ENCODE measurements at regions not wholly inside any gene's neighbourhood (a gene's known extent, or its start where the extent isn't known, plus 50 kb on each side); places are given as distances from the start of the nearest gene placed in this dataset.

DNA sequence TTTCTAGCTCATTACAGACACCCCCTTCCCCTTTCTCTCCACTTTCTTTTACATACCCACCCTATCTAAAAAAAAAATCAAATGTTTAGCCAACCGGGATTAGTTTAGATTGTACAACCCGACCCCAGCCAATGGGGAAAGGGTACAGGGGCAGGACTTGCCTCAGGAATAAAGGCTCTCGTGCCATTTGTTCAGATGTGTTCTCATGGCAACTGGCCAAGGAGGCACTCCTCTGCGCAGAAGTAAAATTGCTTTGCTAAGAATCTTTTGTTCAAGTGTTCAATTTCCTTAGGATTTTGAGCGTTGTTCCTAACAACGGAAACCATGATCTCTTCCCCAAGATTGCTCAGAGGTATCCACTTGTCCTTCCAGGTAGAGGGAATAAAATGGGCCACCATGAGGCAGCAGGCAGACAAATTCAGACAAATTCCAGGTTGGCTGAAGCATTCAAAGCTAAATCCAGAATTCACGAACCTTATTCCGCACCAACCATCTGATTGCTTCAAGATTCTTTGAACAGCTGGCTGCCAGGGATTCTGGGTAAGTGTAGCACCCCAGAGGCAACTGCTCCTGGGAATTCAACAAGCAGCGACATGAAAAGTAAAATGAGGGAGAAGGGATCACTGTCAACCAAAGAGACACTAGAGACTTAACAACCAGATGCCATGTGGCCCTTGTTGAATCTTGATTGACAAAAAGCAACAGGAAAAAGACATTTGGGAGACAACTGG is 431.8 kb downstream of the PREX1 start:
- ATAC-seq: no peak
- intact Hi-C loops (cut with DNase I): no loop called here
- no peak for DNase-seq

DNA sequence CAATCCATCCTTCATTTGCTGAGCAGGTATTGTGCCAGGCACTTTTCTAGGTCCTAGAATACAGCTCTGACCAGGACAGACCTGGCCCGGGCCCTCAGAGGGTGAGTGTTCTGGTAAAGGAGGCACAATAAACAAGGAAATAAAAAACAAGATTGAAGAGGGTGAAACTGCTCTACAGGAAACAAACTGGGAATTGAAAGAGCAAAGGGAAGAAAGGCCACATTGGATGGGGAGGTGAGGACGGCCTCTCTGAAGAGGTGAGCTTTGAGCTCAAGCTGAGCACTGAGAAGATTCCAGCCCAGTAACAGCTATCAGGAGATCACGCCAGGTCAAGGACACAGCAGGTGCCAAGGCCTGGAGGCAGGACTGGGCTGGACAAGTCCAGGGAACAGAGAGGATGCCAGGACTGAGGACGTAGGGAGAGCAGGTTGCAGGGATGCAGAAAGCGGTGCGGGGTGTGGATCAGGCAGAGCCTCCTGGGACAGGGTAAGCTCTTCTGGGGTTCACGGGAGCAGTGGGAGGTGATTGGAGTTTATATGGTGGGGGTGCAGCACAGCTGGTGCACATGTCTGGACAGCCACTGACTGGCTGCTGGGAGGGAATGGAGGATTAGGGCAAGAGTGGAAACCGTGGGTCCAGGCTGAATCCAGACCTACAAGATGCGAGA is 433.3 kb downstream of the PREX1 start:
- DNase-seq (no peak), ATAC-seq (no peak)
- intact Hi-C loops (cut with DNase I): no loop called here

DNA sequence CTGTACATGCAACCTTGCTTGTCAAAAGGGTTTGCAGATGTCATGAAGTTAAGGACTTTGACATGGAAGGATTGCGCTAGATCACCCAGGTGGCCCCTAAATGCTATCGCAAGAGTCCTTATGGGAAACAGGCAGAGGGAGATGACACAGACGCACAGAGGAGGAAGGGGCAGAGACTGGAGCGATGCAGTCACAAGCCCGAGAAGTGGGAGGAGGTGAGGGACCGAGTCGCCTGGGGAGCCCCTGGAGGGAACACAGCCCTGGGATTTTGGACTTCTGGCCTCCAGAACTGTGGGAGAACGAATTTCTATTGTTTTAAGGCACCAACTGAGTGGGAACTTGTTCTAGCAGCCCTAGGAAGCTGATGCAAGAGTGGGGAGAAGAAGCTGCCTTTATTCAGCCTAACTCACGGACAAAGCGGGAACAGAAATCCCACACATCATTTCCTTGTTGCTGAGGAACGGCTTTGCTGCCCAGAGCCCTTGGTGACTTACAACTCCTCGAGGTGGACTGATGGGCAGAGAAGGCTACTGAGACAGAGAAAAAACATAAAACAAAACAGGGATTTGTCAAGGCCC is 434.0 kb downstream of the PREX1 start:
- no peak for ATAC-seq
- no peak for DNase-seq
- intact Hi-C loops (cut with DNase I): no loop called here

DNA sequence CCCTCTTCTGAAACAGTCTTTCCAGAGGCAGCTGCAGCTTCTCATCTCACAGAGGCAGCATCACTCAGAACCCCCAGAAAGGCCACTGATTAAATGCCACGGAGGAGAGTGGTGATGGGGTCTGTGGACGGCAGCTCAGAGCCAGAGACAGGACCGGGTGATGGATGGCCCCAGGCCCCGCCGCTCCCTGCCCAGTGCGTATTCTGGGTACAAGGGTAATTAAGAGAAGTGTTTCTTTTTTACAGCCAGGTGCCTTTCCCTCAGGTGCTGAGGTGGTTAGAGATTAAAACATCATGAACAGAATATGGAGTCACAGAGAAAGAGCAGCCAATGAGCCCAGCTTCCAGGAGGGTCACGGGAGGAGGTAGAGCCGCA is 434.5 kb downstream of the PREX1 start:
- ATAC-seq (no peak), DNase-seq (no peak)
- intact Hi-C loops (cut with DNase I): no loop called here

DNA sequence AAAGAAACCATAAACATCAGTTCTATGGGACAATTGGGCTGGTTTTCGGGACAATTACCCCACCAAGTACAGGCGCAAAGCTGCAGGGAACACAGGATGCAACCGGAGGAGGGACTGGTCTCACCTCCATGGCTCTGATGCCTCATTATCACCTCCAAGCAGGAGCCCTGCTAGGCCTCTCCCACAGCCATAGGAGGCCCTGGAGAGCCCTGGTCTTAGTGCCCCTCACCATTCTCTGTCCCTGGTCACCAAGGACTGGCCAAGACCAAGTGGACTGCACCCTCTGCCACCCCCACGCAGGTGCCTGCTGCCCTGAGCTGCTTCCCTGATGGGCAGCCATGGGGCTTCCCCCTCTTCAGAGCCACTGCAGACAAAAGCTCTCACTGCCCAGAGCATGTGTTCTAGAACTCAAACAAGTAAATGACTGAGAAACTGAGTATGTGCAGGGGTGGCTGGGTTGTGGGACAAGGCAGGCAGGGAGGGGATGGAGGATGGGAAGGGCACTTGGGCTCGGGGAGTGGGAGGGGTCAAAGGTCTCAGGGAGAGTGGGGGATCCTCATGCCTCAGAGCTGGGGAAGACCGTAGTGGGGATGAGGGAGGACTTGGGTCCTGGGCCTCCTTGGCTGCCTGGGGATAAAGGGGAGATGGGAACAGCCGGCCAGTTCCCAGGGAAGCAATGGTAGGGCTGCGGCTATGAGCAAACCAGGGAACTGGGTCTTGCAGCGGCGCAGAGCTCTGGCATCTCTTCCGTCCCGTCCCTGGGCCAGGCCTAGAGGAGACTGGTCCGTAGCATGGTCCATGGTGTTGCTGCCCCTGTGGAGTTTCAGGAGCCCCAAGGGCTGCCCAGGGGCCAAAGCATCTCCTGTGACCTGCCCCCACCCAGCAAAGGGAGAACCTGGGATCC is 435.1 kb downstream of the PREX1 start:
- no peak for DNase-seq
- ATAC-seq: no peak
- intact Hi-C loops (cut with DNase I): no loop called here

DNA sequence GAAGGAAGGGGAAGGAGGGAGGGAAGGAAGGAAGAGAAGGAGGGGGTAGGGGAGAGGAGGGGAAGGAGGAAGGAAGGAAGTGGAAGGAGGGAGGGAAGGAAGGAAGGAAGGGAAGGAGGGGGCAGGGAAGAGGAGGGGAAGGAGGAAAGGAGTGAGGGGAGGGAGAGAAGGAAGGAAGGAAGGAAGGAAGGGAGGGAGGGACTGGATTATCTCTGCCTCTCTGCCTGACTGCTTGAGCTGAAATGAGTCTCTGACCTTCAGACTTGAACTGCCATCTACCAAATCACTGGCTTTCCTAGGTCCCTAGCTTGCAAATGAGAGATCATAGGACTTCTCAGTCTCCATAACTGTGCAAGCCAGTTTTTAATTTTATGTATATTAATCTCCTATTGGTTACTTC is 436.8 kb downstream of the PREX1 start:
- DNase-seq (no peak), ATAC-seq (no peak)
- intact Hi-C loops (cut with DNase I): no loop called here

DNA sequence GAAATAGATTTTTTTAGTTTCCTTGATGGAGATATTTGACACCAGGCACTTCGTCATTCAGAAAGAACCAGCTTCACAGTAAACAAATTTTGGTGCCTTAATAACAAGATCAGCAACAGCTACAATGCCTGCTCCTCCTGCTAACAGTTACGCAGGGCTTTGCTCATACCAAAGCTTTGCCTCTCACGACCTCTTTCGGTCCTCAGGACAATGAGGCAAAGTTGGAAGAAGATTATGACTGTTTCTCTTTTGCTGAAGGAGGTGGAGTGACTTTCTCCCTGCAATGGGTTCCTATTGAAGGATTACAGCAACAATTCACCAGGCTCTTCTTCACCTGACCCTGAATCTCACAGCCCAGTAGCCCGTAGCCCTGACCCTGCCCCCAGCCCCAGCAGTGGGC is 440.1 kb downstream of the PREX1 start:
- DNase-seq (no peak), ATAC-seq (no peak)
- intact Hi-C loops (cut with DNase I): no loop called here

DNA sequence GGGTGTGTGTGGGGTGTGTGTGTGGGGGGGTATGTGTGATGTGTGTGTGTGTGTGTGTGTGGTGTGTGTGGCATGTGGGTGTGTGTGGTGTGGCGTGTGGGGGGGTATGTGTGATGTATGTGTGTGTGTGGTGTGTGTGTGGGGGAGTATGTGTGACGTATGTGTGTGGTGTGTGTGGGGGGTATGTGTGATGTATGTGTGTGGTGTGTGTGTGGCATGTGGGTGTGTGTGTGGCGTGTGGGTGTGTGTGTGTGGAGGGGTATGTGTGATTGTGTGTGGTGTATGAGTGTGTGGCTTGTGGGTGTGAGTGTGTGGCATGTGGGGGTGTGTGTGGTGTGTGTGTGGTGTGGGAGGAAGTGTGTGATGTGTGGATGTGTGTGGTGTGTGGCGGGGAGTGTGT is 442.3 kb downstream of the PREX1 start:
- intact Hi-C loops (cut with DNase I): no loop called here
- no peak for DNase-seq
- ATAC-seq: no peak

DNA sequence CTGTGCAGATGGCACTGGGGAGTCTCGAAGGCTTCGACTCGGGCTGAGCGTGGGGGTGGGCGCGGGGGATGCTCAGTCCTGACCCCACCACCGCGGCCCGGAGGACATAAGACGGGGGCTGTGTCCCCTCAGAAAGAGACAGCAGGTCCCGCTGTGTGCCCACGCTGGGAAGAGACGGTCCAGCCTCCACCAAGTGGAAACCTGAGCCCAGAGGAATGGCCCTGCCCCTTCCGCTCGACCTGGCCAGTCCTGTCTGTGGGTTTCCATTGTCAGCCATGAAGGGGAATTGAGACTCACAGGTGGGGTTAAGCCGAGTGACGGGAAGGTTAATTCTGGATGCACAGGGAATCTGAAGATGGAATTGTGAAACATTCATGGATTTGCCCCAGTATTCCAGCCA is 442.7 kb downstream of the PREX1 start:
- ATAC-seq (no peak), DNase-seq (no peak)
- intact Hi-C loops (cut with DNase I): no loop called here

DNA sequence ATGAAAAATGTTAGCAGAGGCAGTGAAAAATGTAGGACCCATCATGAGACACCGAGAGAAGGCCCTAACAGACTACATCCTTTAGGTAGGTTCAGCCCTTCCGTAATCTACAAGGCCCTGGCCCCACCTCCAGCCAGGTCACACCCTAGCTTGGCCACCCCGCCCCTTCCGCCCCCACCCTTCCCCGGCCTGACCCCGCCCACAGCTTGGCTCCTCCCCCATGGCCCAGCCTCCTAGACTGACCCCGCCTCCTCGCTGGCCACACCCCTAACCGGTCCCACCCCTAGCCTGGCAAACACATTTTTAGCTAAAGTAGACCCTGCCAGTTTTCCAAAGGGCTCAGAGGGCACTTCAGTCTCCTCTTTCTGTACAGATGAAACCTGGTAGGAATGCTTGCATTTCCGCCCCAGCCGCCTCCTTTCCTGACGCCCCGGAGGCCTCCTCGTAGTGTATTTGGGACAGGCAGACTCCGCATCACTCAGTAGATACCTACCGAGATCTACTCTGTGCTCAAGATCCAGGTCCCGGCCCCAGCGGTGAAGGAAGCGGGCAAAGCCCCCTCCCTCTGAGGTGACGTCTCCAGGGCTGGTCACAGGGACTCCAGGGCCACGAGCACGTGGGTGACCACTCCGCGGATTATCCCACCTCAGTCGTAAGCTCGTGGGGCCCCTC is 443.5 kb downstream of the PREX1 start:
- DNase-seq (no peak), ATAC-seq (peak in 1 of 2 donors; percentile 49)
- intact Hi-C loops (cut with DNase I): no loop called here

DNA sequence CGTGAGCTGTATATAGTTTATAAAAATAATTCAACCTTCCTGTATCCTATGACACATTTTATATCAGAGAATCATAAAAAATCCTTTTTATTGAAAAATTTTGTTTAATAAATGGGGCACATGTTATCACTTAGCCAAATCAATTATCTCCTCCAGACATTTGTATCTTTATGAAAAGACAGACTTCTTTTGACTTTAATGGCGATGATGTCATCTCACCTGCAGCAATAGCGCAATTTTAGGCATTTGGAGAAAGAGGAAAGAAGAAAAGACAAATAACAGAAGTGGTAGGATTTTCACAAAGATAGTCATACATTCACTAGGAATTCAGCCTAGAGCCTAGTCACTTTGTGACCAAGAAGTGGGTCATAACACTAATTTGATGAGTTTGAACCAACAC is 444.5 kb downstream of the PREX1 start:
- intact Hi-C loops (cut with DNase I): no loop called here
- DNase-seq (no peak), ATAC-seq (no peak)

DNA sequence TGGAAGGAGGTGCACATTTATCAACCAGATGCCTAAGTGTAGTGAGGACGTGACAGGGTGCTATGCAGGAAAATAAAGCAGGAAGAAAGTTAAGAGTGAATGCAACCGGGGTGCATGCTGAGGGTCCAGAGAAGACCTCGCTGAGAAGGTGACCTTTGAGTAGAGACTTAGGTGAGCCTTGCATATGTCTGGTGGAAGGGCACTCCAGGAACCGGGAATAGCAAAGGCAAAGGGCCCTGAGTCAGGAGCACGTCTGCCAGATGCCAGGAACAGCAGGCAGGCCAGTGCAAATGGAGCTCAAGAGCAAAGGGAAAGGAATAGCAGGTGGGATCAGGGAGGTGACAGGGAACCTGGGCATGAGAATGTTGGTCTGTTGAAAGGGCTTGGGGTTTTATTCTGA is 445.5 kb downstream of the PREX1 start:
- no peak for DNase-seq
- intact Hi-C loops (cut with DNase I): no loop called here
- ATAC-seq: no peak

DNA sequence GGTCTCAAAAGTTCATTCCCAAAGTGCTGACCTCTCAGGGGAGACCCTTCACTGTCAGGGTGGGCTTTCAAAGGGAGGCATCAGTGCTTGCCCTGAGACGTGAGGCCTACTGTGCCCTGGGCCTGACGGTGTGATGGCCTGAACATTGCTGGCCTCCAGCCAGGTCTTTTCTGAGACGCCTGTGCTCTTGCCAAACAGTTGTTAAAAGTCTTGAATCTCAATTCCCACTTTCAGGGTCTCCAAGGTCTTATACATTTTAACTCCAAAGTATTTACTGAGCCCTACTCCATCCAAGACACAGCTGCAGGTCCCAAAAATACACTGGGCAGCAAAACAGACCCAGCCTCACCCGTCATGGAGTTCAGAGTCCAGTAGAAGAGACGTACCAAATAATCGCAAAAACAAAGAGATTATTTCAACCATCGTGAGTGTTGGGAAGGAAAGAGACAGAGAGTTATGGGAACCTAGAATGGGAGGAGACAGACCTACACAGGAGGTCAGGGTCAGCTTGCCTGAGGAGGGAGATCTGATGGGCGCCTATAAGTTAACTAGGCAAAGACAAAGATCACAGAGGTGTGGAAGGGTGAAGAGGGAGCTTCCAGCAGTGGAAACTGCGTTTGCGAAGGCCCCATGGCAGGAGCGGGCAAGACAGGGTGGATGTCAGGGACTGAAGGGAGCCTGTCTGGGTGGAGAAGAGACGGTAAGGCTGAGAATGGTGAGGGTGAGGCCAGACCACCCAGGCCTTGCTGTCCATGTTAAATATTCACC is 446.3 kb downstream of the PREX1 start:
- intact Hi-C loops (cut with DNase I): no loop called here
- DNase-seq (no peak), ATAC-seq (peak in 1 of 2 donors; percentile 33)

DNA sequence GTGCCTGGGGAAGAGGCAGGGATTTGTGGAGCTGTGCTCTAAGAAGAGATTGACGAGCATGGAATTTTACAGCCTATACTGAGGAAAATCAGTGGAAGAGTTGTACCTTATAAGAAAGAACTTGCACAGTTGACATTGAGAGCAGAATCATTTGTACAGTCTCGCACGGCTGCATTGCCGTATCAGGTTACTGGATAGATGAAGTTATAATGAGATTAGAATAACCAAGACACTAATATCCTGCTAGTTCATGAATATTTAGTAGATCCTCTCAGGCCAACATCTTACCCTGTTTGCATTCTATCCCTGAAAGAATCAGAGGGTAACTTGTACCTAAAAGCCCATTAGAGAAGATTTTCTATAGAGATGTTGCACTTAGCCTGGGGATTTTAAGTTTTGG is 447.1 kb downstream of the PREX1 start:
- ATAC-seq (no peak), DNase-seq (no peak)
- intact Hi-C loops (cut with DNase I): no loop called here

DNA sequence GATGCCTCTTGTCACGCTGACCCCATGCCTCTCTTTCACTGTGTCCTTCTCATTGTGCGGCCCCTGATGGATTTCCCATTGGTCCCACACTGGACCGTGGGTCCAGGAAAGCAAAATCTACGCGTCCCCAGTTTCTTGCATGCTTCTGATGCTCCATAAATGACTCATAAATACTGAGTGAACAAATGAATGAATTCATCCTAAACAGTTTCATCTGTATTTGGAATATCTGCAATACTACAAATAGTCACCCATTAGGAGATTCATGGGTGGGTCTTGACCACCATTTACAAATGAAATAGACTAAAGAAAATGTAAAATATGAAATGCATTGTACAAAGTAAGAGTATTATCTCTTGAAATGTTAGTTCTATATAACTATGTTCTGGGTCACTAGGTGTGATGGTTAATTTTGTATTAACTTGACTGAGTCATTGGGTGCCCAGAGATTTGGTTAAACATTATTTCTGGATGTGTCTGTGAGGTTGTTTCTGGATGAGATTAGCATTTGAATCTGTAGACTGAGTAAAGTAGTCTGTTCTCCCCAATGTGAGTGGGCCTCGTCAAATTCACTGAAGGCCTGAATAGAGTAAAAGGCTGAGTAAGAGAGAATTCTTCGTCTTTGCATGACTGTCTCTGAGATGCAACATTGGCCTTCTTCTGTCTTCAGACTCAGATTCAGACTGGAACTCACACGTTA is 448.7 kb downstream of the PREX1 start:
- ATAC-seq: no peak
- intact Hi-C loops (cut with DNase I): no loop called here
- DNase-seq: no peak

DNA sequence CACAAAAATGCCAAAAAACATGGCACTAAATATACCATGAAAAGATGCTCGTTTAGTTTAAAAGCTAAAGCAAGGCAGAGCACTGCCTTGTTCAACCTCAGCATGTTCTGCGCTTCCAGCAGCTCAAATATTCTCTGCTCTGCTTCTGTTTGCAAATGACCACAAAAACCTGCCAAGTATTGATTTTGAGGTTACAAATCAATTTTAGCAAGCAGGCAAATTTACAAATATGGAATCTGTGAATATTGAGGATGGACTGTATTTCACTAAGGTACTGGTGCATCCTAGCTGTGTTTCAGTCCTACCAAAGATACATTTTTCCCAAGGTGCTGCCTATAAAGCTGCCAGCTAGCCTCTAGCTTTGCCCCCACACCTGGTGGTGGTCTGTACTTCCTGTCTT is 449.9 kb downstream of the PREX1 start:
- intact Hi-C loops (cut with DNase I): no loop called here
- no peak for ATAC-seq
- no peak for DNase-seq

DNA sequence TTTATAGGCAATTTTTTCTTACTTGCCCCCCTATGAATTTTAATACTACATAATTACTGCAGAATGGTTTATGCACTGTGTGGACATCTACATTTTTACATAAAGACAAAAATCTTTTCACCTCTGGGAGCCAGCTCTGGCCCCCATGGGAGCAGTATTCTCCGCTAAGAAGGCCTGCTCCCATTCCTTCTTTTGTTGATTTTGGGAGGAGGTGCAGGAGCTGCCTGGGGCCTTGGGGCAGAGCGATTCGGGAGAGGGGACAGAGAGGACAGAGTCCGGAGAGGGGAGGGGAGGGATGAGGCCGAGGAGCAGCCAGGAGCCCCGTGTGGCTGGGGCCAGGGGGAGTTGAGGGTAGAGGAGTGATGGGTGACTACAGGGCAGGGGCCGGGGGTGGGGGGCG is 452.0 kb downstream of the PREX1 start:
- DNase-seq (no peak), ATAC-seq (no peak)
- intact Hi-C loops (cut with DNase I): no loop called here

DNA sequence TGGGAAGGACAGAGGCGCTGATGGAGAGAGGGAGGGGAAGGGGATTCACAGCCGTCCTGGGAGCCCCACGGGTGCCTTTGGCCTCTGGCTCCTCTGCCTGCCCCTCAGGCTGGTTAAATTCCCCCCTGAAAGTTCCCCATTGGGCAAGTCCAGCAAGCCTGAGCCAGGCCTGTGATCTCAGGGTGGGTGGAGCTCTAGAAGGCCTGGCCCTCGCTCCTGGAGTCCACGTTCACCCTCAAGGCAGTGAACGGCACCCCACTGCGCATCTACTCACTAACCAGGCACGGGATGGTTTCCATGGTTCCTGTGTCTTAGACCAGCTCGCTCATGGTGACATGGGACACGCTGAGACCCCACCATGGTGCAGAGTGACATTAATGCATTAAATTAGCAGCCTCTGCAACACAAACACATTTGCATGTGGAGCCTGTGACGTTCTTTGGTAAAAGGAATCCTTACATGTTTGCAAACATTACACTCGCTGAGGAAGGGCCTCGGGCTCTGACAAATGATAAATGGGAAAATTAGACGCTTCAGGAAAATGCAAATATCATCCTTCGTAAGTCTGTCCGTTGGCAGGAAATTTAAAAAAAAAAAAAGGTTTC is 452.7 kb downstream of the PREX1 start:
- ATAC-seq: no peak
- DNase-seq: no peak
- intact Hi-C loops (cut with DNase I): no loop called here

Measured in left cardiac atrium (tissue), 4 donors.